HG03469 (cell line): ENCODE measurements at regions not wholly inside any gene's neighbourhood (a gene's known extent, or its start where the extent isn't known, plus 50 kb on each side); places are given as distances from the start of the nearest gene placed in this dataset.

ENCODE experiments used
- ATAC-seq: cut with Tn5 transposase; IDR thresholded peaks from one replicate; pipeline ENCODE4 v1.9.1; 2021; ENCODE audit warnings: mild to moderate bottlenecking, moderate library complexity, moderate number of reproducible peaks; ENCODE audit not compliant: unreplicated experiment

DNA sequence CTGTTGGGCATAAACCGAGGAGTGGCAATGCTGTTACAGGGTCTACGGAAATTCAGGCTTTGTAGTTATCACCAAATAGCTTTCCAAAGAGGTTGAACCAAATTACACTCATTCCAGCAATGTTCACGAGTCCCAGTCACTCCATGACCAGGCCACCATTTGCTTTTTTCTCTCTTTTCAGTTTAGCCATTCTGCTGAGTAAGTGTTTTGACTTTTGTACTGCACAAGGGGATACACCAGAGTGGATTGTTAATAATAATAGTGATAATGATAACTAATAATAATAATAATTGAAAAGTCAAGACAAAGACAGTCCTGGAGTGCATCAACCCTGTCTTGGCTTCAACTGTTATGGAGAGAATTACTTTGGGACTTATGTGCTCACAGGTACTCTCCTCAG, 343.5 kb downstream of the AACS start:
- no peak for ATAC-seq

DNA sequence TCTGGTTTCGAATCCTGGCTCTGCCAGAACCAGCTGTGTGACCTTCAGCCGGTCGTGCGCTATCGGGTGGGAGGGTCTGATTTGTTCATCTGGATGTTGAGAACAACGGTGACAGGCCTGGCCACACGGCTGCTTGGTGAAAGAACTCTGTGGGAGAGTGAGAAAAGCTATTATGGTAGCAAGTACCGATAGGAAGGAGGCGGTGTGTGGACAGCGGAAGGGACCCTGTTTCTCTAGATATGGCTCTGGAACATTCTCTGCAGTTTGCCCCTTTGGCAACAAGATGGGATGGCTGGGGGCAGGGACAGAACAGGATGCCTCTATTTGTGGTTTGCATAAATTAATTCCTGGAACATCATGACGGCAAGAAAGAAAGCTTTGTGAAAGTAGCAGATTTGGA, 347.3 kb downstream of the AACS start:
- no peak for ATAC-seq

DNA sequence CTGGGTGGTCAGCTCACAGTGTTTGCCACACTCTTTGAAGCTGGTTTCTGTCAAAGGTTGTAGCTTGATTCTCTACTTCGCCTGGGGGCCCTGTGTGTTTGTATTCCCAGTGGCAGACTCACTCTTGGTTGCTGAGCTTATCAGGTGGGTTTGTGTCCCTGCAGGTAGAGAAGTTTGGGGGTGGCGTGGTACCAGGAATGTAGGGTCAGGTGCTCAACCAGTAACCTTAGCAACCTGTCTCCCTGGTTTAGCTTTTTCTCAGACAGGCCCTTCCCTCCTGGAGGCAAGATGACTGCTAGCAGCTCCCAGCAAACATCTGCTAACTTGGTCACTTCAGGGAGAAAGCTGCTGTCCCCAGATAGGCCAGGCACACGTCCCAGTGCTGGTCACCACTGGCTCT, 352.2 kb downstream of the AACS start:
- no peak for ATAC-seq

DNA sequence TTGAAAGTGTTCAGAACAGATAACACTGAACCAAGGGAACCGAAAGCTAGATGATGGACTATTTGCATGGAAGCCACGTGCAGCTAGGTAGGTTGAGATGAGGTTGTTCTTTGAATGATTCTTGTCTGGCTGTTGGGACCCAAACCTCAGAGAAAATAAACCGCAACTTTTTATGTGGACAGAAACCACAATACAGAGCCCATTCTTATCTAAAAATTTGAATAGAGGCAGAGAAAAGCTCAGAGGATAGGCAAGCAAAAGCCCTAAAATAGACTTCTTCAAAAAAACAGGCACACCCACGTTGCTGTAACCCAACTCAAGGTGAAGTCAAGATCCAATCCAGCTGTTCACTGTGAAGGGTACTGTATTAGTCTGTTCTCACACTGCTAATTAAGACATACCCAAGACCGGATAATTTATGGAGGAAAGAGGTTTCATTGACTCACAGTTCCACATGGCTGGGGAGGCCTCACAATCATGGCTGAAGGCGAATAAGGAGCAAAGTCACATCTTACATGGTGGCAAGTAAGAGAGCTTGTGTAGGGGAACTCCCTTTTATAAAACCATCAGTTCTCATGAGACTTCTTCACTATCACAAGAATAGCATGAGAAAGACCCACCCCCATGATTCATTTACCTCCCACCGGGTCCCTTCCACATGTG, 353.8 kb downstream of the AACS start:
- peak; percentile 86 for ATAC-seq

DNA sequence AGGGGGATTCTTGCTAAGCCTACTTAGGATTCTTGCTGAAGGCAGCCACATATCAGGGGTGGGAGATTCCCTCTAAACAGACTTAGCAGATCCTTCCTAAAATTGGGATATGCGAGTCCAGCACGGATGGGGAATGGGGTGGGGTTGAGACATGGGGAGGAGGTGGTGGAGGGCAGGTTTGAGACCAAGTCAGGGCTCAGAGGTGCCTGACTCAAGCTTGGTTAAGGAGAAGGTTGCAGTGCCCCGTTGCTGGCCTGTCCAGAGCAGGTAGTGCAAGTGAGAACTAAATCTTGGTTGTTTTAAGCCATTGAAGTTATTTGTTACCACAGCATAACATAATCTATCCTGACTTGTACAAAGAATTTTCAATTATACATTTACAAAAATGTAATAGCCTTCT, 359.7 kb downstream of the AACS start:
- no peak for ATAC-seq

DNA sequence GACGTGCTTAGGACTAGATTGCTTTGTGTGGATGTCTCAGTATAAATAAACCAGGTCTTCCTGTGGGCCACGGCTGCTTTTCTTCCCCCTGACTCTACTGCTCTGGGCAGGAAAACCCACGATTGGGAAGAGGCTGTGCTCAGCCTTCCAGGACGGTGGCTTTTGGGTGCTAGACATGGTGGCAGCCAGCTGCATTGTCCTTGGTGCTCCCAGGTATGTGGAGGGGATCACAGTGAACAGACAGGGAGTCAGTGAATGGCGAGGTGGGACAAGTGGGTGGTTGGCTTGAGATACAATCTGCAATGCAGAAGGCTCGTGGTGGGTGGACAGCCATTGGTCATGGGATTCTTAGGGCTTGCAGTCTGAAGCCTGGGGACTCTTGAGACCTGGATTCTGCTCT, 366.3 kb downstream of the AACS start:
- no peak for ATAC-seq

DNA sequence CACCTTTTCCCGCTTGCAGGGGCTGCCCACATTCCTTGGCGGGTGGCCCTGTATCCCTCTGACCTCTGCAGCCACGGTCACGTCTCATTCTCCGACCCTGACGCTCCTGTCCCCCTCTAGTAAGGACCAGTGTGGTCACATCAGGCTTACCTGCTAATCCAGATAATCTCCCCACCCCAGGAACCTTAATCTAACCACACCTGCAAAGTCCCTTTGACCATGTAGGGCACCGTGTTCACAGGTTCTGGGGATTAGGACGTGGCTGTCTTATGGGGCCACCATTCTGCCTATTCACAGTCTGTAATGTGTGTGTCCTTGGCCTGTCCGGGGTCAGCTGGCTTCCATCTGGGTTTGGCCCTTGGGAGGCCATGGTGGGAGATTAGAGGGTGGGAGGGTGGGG, 368.9 kb downstream of the AACS start:
- ATAC-seq: no peak

DNA sequence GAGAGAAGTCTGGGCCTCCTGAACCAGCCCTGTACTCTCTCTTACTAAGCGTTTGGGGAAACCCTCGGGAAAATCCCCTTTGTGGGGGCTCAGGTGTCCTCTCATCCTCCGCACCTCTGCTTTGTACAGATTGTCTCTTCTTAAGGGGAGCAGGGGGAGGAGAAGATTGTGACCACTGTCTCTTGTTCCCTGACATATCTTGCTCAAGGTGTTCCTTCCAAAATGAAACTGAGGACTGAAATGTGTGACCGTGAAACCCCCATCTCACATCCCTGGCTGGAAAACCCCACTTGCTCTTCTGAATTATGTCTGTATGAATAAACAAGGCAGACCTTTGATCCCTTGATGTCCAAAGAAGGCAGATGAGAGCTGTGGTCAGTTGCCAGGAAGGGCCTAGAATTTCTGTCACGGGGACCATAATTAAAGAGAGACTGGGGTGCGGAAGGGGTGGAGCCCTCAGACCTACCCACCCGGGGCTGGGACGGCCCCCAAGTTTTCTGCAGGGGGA, 369.8 kb downstream of the AACS start:
- ATAC-seq: peak; percentile 77

DNA sequence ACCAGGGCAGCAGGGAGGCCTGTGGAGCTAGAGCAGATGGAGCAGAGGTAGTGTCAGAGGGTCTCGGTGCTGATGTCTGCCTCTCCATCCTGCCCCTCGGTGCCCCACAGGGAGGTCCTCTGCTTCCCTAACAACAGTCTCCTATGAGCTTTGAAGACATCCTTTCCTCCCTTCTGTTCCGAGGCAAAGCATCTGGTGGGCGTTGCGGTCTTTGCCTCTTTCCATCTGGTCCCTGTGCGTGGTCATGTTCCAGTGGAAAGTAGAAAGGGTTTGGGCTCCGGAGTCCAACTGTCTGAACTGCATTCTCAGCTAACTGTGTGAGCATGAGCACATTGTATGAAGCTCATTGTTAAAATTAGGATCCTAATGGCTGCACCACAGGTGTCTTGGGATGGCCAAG, 370.6 kb downstream of the AACS start:
- ATAC-seq: no peak

DNA sequence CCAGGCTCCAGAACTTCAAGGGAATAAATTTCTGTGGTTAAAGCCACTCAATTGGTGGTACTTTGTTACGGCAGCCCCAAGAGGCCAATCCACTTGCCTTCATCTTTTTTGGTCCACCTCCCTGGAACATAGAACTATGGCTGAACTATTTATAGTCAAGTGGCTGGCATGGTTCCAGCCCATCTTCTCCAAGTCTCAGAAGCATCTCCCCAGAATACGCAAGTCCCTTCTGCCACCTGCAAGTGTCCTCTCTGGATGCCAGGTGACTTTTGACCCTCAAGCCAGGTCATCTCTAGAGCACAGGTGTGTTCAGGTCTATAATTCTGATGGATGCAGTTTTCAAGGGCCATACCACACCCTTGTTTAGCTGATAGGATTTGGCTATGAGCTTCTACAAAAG, 371.5 kb downstream of the AACS start:
- no peak for ATAC-seq

DNA sequence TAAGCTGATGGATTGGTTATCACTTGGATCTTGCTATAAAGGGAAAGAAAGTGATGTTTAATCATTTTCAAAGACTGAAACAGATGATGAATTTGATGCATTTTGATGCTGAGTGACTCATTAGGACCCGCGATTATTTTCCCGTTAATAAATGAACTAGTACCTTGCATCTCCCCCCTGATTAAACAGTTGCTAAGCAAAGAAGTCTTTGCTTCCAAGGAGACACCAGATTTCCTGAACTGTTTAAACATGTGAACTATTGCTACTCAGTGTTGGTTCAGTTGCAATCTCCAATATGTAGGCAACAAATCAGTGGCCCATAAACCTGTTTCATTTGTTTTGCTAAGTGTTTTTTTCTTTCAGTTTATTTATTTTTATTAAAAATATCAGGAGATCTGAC, 375.2 kb downstream of the AACS start:
- no peak for ATAC-seq

DNA sequence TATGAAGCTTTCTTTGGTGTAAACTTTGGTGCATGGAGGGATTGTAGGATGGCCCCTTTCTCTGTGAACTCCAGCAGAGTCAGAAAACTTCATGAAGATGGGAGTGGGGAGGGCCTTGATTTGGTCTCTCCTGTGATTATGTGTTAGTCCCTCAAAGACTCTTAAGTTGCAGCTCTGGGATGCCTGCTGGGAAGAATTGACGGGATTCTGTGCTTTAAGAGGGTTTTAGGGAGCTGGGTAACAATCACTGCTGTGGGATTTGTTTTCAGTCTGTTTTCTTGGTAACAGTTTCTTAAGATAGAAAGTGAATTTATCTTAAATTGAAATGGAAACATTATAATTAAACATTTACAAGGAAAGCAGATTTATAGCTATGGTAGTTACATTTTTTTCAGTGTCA, 378.1 kb downstream of the AACS start:
- ATAC-seq: no peak

DNA sequence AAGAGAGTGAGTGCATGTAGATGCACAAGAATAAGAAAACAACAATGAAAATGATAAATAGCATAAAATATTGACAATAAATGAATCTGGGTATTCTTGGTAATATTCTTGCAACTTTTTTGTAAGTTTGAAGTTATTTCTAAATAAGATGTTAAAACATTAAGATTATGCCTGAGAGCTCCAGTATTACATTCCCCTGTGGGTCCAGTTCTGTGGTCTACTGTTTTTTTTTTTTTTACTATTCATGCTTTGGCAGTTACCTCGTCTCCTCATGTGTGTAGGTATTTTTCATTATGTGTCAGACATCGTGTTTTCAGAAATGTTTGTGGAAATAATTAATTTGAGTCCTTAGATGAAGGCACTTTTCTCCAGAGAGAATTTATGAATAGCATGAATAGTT, 386.2 kb downstream of the AACS start:
- no peak for ATAC-seq

DNA sequence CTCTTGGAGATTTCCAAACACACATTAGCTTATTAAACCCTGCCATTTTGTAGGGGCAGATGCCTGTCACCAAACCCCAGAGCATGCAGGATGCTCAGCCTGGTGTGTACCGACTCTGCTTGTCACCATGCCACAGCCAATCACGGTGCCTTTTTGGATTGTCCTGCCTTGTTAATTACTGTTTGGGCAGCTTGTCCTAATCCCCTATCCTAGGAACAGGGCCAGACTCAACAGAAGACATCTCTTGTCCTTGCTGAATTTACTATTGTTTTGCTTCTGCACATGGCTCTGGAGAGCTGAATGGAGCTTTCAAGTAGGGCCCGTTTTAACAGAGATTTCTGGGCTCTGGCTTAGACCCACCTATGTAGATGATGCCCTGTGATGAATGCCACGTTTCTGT, 388.5 kb downstream of the AACS start:
- no peak for ATAC-seq

DNA sequence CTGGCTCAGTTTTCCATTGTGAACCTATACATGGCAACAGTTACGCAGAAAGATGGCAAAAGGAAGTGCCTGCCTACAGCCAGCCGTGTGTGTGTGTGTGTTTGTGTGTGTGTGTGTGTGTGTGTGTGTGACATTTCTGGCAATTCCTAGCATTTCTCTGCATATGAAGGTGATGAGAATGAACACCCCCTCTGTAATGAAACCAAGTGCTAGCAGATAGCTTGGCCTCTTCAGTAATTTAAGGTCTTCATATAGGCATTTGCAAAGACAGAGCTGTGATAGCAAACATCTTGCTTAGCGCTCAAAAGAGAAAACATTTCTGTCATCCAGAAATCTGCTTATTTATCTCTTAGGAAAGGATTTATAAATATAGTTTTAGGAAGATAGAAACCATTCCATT, 389.1 kb downstream of the AACS start:
- ATAC-seq: no peak

DNA sequence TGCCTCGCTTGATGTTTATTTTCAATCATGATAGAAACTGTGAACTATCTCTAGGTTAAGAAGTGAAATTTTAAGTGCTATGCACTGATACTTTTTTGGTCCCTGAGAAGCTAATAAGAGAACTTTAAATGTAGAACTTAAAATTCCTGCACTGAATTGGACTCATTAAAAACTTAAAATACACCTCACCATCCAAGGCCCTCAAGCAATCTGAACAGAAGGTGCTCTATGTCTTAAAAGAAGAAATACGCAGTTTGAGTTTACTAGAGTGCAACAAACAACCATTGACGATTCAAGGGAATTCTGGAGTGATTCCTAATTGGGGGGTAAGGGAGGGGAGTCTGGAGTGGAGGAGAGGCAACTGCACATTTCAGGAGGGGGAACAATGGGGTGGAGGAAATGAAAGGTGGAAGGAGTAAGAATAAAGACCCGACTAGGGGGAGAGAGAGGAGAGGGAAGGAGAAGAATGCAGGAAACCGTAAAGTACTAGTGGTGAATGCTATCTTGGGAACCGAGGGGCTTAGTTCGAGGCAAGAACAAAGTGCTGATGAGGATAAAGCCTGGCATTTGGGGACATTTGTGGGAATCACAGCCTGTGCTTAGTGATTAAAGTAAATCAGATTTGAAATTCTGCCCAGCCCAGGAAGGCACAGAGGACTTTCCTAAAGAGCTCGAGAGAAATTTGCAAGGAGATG, 389.7 kb downstream of the AACS start:
- no peak for ATAC-seq

DNA sequence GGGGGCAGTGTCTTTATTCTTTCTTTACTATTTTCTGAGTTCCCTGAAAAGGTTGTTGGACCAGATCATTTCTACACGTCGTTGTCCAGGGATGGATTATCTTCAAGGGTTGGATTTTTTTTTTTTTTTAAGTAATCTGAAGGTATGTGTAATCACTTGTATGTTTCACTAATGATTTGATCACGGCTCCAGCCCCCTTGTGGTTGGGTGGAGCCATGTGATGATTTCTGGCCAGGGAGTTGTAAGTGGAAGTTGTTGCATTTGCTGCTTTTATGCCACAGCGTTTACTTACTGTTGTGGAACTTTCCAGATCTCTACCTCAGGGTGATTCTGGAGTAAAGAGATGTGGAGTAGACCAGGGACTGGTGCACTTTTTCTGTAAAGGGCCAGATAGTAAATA, 390.3 kb downstream of the AACS start:
- no peak for ATAC-seq

DNA sequence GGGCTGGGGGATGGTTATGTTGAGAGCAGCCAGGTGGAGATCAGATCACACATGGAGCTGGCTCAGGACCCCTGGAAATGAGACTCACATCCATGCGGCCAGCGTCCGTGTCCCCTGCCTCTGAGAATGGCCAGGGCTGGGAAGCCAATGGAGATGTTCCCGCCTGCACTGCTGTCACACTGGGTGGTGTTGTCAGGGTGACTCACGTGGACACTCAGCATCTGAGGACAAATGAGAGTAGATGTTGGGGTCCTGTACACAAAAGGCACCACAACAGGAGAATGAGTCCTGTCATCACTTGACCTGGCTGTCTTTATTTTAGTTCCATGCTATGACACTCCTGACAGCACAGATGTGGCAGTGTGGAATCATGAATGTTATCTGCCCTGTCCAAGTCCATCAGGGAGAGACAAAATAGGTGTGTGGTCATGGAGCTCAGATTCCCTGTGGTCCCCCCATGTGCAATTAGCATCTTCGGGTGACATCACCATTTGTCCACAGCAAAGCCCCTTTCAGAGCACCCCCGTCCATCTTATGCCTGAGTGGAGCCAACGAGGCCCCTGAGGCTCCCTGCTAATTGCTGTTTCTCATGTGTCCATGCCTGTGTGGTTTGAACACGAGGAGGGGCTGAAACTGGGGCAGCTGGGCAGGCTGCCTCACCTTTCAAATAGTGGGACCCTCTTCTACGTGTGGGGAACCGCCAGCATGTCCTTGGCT, 393.5 kb downstream of the AACS start:
- no peak for ATAC-seq

DNA sequence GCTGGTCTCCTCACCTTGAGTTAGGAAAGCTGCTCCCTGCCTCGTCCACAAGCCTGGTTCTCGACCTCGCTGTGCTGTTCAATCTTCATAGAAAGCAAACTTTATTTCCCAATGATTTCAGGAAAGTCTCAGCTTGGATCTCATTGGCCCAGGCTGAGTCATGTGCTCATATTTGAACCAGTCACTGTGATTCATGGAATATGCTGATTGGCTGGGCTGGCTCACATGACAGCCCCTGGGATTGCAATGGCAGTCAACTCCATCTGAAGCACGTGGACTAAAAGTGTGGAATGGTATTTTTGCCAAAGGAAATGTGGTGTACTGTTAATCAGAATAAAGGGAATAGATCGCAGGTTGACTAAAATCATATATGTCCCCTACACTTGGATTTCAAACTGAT, 396.6 kb downstream of the AACS start:
- ATAC-seq: no peak

DNA sequence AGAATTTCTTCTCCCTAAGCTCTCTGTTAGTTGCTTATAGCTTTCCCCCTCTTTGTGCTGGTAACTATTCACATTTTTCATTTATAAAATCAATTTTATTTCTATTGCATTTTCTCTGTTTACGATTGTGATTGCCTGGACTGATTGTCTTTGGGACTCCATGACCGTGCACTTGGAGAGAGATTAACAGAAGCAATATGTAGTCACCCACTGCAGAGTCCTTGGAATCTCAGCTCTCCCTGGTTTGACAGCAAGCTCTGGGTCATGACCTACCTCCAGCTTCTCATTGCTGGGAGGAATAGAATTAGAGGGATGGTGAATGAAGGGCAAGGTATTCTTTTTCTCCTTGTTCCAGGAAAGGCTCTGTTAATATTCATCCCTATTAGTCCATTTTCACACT, 398.2 kb downstream of the AACS start:
- ATAC-seq: no peak

DNA sequence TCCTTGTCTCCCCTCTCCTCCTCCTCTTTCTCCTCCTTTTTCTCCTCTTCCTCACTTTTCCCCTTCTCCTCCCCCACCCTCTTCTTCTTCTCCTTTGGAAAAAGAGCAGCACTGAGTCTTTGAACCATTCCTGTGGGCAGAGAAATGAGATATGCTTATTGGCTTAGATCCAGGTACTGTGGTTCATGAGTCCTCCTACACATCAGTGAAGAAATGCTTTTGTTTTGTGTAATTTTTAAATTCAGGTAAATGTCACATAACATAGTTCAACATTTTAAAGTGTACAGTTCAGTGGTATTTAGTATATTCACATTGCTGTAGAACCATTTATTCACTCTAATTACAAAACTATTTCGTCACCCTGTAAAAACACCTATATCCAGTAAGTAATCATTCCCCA, 402.1 kb downstream of the AACS start:
- no peak for ATAC-seq

DNA sequence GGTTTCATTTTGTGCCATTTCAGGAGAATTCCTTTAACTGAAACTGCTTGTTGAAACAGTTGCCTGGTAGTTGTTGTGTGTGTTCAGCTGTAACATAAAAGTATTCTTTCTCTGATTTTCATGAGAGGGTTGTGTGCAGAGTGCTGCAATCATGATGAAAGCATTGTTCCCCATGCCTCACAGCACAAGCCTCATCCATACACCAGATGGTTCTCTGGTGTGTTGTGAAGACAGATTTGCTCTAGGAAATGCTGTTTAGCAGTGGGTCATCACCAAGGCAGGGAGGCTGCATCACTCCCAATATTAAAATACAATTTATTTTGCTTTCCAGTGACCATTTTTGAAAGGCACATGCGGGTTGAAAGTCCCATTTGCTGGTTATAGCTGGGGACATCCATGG, 404.4 kb downstream of the AACS start:
- no peak for ATAC-seq
